ENCODE measurements at regions not wholly inside any gene's neighbourhood (a gene's known extent, or its start where the extent isn't known, plus 50 kb on each side); places are given as distances from the start of the nearest gene placed in this dataset.
"Not testable (repeated sequence)": the region's sequence is repeated elsewhere in the genome, so short reads cannot be mapped to it uniquely, and the experiment has no call there.

- TF ChIP-seq HDAC6 (IDR thresholded peaks at IDR 0.05; ENCODE audit: low read depth, low read length); NANOG (IDR thresholded peaks at IDR 0.05; ENCODE audit: insufficient read depth, low read depth, low read length, poor library complexity, severe bottlenecking); EZH2 (IDR thresholded peaks at IDR 0.05; ENCODE audit: low read depth, low read length, severe bottlenecking); TCF12 (IDR thresholded peaks at IDR 0.05; ENCODE audit: low read depth, low read length); POLR2A (IDR thresholded peaks at IDR 0.05; ENCODE audit: control extremely low read depth in 1 of 2, low read depth in 2 of 2, low read length in 2 of 2); CTCF (IDR thresholded peaks at IDR 0.05; ENCODE audit: control extremely low read depth in 1 of 3, insufficient read depth in 1 of 3, low read depth in 1 of 3, low read length in 3 of 3); SIRT6 (IDR thresholded peaks at IDR 0.05; ENCODE audit: low read length); MAX (IDR thresholded peaks at IDR 0.05): not testable (repeated sequence)
These were observed 4440.3 kb upstream of the TPTE start for GRCh38 chr21:6080941-6081655.

Measured in H1 (cell line).